SK-N-DZ (cell line): ENCODE measurements at regions not wholly inside any gene's neighbourhood (a gene's known extent, or its start where the extent isn't known, plus 50 kb on each side); places are given as distances from the start of the nearest gene placed in this dataset.
"Not testable (repeated sequence)": the region's sequence is repeated elsewhere in the genome, so short reads cannot be mapped to it uniquely, and the experiment has no call there.

Source experiments
- DNase-seq: peaks from one replicate; pipeline ENCODE4 v3.0.0-alpha.2; 2015; ENCODE audit warnings: low spot score

DNA sequence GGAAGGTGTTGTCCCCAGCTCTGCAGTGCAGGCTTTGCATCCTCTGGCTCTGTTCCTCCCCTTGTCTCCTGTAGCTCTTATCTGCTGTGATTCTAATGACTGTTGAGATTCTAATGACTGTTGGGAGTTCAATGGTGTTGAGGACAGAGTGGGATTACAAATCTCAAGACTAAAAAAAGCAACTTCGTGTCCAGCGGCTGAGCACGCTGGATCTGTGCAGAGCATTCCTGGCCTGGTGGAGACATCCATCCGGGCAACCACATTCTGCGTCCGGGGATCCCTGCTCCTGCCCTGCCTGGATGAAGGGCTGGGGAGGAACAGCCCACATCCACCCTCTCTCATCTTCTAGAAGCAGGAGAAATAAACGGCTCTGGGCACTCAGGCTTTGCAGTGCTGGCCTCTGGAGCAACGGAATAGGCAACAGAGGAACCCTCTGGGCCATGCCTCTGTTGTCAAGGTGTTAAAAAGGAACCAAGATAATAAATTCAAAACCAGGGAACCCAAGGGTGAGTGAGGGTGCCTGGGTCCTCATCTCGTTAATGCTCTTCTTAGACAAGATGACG, 106.7 kb upstream of the ASB18 start:
- DNase-seq: no peak

DNA sequence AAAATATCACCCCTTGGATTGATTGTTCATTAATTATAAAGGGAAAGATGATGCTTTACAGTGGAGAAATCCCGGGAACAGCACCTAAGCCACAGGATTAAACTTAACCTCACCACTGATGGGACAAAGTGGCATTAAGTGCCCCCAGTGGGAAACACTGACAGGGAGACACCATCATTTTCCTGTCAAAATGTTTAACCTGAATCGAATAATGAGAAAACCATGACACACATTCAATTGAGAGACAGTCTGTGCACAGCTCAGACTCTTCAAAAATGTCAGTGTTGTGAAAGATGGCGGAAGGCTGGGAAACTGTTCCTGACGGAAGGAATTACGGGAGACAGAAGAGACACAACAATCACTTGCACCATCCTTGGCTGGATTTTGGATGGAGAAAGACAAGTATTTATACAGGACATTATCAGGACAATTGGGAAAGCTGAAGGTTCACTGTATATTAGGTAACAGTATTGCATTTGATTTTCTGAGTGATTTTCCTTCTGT, 111.8 kb upstream of the ASB18 start:
- DNase-seq: no peak

DNA sequence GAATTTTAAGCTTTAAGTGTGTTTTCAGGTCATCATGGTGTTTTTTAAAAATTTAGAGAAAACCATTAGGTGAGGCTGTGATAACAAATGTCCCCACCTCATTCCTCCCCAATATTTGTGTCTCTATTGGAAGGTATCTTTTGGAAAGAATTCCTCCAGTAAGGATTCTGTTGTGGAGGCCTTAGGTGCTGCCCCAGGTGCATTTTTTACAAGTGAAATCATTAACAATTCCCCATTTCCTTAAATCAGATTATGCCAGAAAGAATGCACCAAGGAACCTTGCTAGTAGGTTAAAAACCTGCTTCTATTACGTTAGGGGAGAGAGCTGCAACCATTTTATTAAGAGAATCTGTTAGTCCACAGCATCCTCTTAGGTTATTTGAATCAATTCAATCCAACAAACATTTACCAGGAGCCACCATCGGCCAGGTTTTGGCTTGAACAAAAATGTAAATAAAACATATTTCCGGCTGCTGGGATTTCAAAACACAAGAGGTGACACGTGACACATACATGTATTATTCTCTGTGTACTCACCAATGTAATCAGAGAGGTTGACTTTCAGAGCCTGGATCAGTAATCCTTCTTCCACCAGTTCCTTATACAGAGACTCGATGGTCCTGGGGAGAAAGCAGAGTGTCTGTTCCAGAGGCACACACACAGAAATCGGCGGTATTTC, 112.5 kb upstream of the ASB18 start:
- DNase-seq: no peak

- no peak for DNase-seq
Observed at GRCh38 chr2:236380051-236380612, 115.9 kb upstream of the ASB18 start.

GRCh38 chr2:236381253-236381652, 117.0 kb upstream of the ASB18 start:
- DNase-seq: not testable (repeated sequence)

GRCh38 chr2:236389284-236390216, 125.3 kb upstream of the ASB18 start:
- not testable (repeated sequence) for DNase-seq

- no peak for DNase-seq
Observed at GRCh38 chr2:236393101-236393500, 128.9 kb upstream of the ASB18 start.

- no peak for DNase-seq
Observed at GRCh38 chr2:236393581-236393980, 129.4 kb upstream of the ASB18 start.

GRCh38 chr2:236394571-236394970, 130.4 kb upstream of the ASB18 start:
- no peak for DNase-seq

DNA sequence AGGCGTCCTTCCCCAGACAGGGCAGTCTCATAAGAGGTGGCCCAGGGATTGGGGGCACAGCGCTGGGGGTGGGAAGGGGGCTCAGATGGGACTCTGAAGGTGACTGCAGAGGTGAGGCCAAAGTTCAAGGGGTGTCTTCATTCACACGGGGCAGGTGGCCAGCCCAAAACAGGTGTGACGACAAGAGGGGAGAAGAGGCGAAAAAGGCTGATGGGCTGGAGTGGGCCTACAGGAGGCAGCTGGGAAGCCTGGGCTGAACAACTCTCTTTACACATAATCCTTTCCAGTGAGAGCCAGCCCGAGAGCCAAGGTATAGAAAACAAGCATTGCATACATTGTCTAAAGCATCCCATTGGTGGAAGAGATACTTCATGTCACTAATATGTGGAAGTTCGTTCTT, 130.9 kb upstream of the ASB18 start:
- no peak for DNase-seq

DNA sequence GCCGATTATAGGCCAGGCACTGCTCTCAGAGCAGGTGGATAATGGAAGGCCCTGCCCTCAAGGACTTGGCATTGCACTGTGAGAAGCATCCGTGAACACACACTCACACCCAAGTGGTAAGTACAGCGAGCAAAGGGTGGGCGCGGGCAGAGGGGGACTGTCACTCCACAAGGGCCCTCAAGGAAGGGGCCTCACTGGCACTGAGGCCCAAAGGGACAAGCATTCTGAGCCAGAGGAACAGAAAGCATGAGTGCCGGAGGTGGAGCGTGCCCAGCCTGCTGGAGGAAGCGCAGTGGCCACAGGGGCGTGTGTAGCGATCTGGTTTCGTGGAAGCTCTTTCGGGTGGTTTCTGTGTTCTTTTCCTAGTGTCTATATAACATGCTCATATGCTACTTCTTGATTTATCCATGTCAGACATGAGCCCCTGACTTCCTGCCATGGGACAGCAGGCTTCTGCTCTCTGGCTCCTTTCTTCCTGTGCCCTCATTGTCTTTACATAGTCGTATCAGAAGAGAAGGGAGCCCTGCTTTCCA, 132.7 kb upstream of the ASB18 start:
- no peak for DNase-seq

- DNase-seq: no peak
Observed at GRCh38 chr2:236397681-236398080, 133.5 kb upstream of the ASB18 start.

- DNase-seq: no peak
Observed at GRCh38 chr2:236399409-236399808, 135.2 kb upstream of the ASB18 start.

- no peak for DNase-seq
Observed at GRCh38 chr2:236400046-236400574, 135.9 kb upstream of the ASB18 start.

DNA sequence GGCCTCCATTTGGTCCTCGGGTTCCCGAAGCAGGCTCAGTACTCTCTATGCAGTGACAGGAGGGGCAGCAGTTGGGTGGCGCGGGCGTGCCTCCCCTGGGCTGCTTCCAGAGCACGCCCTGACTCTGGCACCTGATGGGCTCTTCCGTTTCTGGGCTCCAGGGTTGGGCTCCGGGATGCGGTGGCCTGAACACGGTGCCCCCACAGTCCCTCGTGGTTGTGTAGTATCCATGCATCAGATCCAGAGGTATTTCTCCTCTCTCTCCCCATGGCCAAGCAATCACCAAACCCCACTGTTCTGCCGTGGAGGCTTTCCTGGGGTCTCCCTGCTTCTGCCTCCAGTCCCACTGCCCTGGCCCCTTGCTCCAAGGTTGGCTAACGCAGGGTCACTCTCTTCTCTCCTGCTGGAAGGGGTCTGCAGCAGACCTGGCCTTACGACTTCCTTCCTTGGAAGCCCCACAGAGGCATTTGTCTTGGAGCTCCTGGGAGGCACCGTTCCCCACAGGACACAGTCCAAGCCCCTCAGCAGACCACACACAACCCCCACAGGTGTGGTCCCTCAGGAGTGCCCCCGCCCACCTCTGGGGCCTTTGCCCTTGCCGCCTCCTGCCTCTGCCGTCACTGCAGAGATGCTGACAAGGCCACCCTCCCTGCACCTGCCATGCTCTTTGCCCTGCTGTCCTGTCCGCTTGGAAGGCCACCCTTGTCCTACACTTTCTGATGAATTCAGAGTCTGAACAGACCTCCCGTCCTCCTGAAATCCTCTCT, 136.6 kb upstream of the ASB18 start:
- DNase-seq: no peak

DNA sequence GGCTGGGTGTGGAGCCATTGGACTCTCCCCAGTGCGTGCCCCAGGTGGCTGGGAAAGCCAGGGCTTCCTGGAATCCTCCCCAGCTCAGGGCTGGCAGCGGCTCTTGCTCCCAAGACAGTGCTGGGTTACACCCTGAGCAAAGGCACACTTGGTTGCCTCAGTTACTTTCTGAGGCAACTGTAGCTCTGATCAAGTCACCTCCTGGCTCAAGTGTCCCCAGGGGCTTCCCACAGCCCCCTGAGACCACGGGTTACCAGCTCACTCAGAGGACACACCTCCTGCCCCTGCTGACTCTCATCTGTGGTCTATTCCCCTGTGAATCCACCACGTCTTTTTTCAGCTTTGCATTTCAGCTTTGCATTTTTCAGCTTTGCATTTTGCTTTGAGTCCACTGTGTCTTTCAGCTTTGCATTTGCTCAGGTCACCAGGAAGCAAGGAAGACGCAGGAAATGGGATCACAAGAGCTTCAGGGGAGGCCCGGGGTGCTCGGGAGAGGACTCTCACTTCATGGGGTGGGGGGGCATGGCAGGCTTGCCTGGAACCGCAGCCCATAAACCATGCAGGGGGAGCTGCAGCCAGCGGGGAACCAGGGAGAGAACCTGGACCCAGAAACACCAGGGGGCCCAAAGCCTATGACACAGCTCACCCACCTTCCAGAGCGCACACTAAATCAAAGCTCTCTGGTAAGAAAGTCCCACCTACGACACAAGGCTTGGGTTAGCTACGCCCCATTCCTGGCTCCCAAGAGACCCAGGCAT, 138.0 kb upstream of the ASB18 start:
- no peak for DNase-seq

DNA sequence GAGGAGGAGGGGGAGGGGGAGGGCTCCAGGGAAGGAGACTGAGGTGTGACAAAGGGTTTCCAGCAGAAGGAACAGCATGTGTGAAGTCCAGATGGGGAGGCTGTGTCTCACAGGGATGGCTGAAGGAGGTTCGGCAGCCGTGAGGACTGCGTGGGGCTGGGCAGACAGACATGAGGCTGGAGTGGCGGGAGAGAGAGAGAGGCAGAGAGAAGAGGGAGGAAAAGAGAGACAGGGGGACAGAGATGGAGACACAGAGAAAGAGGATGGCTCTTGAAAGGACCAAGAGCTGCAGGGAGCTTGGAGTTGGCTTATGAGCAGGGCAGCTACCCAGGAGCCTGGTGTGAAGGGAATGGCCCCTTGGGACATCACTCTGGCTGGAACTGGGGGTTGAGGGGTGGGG, 138.9 kb upstream of the ASB18 start:
- no peak for DNase-seq

DNA sequence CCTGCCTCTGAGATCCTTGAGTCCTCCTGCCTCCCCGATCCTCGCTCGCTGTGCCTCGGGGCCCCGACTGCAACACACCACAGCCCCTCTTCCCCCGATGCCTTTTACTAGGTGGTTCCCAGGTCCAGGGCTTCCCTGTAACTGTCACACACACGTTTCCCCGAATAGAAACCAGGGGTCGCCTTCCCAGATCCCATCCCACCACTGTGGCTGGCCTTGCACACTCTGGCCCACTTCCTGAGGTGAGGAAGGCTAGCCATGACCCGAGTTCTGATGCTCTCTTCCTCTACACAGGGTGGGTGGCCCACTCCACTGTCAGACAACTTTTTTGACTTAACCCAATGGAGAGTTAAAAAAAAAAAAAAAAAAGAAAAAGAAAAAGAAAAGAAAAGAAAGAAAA, 139.6 kb upstream of the ASB18 start:
- no peak for DNase-seq

DNA sequence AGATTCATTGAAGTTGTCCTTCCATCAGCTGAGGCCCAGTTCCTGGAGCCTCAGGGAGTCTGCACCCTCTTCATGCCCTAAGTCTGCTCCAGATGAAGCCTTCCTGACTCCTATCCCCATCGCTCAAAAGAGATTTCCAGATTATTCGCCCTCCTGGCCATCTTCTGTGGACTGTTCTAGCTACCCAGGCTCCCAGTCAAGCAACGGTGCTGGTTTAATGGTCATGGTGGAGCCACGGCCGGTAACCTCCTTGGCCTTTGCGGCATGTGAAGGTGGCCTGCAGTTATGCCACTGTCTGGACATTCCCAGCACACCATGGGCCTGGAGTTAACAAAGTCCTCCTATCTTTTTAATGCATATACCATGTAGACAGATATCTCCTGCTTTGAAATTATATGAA, 140.1 kb upstream of the ASB18 start:
- DNase-seq: no peak

DNA sequence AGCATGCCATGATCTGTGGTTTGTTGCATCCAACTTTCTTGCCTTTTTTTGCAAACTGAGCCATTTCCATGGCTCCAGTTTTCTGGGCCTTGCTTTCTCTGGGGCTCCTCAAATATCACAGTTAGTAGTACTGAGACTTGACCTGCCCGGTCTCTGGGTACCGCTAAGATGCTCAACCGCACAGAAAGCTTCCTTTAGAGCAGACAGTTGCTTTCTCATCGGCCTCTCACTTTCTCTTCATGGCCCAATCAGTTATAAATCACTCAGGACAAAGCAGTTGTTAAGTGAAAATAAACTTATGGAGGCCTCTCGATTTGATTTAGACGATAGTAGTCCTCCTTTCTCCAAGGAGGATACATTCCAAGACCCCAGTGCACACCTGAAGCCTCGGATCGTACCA, 141.2 kb upstream of the ASB18 start:
- DNase-seq: no peak
